CMK (cell line): ENCODE measurements at regions not wholly inside any gene's neighbourhood (a gene's known extent, or its start where the extent isn't known, plus 50 kb on each side); places are given as distances from the start of the nearest gene placed in this dataset.
A peak's percentile ranks its signal among the peaks of the same experiment; 100 is the strongest.
"Not testable (repeated sequence)": the region's sequence is repeated elsewhere in the genome, so short reads cannot be mapped to it uniquely, and the experiment has no call there.

Experiments used
- DNase-seq: peaks from one replicate; pipeline ENCODE4 v3.0.0-alpha.2; 2010; ENCODE audit warnings: low read depth

DNA sequence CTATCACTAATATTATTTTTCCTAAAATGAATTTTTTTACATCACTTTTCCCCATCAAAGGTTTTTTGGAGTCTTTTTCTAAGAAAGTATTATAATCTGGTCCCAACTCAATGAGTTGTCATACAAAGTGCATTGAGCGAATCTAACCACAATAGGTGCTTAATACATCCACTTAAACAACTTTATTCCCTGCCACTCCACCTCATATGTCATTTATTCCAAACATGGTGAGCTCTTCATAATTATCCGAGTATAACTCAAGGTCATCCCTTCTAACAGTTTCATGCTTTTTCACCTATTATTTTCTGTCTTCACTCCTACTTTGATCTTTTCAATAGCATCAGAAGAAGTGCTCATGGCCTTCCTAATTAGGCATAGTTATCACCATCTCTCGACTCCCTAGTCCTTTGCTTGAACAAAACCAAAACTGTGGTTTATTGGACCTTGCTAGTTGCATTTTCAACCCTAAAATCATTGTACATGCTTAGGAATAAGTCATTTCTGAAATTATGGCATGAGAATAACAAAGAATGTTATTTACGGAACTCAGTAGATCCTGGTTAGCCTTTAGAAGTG, 754.7 kb upstream of the CTNND2 start:
- DNase-seq, result no peak

DNA sequence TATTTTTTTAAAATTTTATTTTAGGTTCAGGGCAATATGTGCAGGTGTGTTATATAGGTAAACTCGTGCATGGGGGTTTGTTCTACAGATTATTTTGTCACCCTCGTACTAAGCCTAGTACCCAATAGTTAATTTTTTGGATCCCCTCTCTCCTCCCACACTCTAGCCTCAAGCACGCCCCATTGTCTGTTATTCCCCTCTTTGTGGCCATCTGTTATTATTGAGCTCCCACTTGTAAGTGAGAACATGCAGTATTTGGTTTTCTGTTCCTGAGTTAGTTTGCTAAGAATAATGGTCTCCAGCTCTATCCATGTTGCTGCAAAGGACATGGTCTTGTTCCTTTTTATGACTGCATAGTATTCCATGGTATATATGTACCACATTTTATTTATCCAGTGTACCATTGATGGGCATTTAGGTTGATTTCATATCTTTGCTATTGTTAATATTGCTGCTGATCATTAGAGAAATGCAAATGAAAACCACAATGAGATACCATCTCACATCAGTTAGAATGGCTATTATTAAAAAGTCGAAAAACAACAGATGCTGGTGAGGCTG, 753.7 kb upstream of the CTNND2 start:
- DNase-seq, result not testable (repeated sequence)

DNA sequence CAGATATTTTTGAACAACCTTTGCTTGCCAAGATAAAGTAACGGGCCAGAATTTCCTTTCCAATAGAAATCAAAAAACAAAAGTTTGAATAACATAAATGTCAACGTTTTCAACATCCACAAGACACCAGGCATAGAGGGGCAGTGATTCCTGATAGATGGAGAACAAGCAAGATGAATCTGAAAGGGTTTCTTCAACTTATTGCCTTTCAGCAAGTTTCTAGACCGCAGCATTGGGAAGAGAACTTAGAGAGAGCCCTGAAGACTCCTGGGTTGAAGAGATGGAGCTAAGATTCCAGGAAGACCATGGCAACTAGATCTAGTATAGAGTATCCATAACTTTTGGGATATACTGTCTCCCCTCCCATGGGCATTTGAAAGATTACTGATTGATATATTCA, 751.4 kb upstream of the CTNND2 start:
- no peak for DNase-seq

DNA sequence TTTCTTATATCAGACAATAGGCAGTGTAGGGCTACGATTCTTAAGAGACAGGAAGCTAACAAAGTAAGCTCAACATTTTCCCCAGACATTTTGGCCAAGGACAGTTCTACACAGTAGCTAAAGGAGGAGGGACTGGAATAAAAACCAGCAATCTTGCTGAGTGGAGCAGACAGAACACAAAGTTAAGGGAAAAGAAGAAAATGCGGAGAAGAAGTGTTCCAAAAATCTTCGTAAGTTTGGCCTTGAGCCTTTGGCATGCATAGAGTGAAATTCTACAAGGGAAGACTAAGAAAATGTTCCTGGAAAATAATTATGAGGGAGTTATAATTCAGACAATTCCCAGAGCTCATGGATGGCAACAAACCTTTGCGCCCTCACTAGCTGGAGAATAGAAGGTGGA, 748.0 kb upstream of the CTNND2 start:
- DNase-seq, result no peak

DNA sequence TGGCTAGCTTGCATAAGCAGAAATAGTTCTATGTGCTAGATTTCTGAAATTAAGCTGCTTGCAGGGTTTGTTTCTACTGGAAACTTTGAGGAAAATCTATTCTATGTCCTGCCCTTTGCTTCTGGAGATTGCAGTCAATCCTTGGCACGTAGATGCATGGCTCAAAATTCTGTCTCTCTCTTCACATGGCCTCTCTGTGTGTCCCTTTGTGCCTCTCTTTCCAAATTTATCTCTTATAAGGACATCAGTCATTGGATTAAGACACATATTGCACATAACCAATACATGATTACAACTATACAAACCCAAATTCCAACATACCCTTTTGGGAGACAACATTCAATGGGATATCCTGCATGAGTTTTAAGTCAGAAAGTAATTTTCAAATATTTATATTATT, 744.3 kb upstream of the CTNND2 start:
- DNase-seq, result no peak

DNA sequence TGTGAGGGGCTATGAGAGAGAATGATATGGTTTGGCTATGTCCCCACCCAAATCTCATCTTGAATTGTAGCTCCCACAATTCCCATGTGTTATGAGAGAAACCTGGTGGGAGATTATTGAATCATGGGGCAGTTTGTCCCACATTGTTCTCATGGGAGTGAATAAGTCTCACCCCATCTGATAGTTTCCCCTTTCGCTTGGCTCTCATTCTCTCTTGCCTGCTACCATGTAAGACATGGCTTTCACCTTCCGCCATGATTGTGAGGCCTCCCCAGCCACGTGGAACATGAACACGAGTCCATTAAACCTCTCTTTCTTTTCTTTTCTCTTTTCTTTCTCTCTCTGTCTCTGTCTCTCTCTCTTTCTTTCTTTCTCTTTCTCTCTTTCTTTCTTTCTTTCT, 743.4 kb upstream of the CTNND2 start:
- no peak for DNase-seq

DNA sequence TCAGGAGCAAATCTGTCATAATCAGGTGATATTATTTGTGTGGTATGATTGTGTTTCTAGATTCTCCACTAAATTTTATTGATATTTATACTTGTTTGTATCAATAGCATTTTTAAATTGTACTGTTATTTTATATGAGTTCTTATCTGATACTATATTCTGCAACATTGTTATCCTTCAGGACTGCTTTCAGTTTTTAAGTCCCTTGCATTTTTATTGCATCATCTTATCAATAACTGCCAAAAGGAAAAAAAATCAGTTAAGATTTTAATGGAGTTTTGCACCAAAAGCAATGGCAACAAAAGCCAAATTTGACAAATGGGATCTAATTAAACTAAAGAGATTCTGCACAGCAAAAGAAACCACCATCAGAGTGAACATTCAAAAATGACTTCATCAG, 741.3 kb upstream of the CTNND2 start:
- DNase-seq, result no peak

DNA sequence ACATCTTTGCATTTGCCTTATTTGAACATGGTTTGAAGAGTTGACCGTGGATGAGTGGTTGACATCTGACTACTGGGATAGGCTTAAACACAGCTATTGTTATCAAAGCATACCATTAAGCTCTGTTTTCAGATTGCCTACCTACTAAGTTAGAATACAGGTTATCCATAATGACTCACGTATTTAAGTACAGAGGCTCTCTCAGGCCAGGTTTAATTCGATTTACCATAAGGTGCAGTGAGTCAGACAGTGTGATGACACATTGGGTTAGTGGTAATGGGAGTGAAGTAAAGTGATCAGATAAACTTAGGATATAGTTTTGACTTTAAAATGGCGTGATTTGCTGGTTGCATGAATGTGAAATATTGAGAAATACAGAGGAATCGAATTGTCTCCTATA, 732.0 kb upstream of the CTNND2 start:
- no peak for DNase-seq

DNA sequence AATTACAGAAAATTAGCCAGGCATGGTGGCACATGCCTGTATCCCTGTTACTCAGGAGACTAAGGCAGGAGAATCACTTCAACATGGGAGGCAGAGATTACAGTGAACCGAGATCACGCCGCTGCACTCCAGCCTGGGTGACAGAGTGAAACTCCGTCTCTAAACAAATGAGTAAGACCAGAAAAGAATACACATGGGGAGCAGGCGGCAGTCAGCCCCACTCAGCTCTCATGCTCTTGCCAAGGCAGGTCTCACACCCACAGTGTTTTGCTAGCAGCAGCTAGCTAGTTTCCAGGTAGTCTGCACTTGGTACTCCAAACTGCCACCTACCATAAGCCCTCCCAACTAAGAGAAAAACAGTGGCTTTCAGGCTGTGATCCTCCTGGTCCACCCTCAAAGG, 722.3 kb upstream of the CTNND2 start:
- no peak for DNase-seq

DNA sequence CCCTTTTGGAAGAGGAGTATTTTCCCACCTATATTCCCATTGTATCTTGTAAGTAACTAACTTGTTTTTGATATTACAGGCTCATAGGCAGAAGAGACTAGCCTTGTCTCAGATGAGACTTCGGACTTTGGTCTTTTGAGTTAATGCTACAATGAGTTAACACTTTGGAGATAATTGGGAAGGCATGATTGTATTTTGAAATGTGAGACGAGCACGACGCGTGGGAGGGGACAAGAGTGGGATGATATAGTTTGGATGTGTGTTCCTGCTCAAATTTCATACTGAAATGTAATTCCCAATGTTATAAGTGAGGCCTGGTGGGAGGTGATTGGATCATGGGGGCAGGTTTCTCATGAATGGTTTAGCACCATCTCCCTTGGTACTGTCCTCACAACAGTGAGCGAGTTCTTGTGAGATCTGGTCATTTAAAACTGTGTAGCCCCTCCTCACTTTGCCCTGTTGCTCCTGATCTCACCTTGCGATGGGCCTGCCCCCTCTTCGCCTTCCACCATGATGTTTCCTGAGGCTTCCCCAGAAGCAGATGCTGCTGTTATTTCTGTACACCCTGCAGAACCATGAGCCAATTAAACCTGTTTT, 721.5 kb upstream of the CTNND2 start:
- no peak for DNase-seq

DNA sequence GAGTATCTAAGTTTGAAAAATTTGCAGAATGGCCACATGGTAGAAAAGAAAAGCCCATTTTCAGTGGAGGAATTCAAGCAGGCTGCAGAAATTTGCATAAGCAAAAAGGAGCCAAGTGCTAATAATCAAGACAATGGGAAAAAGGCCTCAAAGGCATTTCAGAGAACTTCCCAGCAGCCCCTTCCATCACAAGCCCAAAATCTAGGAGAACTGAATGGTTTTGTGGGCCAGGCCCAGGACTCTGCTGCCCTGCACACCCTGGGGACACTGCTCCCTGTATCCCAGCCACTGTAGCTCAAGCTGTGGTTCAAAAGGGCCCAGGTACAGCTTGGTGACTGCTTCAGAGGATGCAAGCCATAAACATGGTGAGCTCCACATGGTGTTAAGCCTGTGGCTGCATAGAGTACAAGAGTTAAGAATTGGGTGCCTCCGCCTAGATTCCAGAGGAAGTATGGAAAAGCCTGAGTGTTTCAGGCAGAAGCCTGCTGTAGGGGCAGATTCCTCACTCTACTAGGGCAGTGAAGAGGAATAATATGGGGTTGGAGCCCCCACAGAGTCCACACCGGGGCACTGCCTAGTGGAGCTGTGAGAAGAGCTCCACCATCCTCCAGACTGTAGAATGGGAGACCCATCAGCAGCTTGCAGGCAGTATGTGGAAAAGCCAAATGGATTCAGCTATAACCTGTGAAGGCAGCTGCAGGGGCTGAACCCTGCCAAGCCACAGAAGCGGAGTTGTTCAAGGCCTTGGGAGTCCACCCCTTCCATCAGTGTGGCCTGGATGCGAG, 720.7 kb upstream of the CTNND2 start:
- no peak for DNase-seq

DNA sequence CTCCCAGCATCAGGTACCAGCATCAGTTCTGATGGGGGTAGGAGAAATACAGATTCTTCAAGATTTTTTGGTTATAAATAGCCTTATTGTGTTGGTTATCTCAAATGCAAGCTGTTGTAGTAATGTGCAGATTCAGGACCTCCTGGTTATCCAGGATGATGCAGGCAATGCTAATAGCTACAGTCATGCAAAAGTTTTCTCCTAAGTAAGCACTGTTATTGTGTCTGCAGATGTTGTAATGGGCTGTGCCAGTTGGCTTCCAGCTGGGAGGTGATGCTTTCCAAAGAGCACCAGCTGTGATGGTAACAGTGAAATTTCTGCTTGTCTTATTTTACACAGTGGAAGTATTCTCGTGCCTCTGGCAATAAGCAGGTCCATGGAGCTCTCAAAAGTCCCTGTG, 719.2 kb upstream of the CTNND2 start:
- DNase-seq, result no peak

DNA sequence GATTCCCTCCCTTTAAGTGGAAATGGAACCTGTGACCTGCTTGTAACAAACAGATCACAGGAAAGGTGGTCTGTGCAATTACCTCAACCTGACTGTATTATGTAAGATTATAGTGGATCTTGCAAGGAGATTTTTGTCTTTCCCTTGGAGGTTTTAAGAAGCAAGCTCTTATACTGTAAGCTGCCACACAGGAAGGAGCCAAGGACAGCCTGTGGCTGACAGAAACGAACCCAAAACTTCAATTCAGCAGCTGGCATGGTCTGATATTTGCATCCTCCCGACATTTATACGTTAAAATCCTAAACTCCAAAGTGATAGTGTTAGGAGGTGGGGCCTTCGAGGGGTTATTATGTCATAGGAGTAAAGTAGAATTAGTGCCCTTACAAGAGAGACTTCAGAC, 711.8 kb upstream of the CTNND2 start:
- DNase-seq, result peak; percentile 46

DNA sequence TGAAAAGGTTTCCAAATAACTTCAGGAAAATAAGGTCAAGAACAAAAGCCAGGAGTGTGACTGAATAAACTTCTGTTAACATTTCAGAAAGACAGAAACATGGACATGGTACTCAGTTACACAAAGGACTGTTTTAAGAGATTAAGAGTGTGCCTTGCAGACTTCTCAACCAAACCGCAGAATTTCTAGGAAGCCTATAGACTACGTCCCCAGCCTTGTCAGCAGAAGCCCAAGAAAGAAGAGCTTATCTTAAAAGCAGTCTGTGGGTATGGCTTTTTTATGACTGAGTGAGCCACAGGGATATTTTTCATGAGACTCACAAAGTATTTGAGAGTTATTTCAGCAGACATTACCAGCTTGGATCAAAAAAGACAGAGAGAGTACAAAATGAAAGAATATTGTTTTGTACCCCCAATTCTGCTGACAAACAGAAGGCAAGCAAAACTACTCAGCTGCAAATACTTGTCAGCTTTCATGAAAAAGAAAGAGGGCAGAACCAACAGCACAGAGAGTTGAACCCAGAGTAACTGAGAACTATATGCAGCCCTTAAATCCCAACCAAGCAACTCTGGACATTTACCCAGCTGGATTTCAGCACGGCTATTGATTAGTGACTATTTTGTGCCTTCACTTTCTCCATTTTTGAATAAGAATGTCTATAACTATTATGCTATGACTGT, 711.0 kb upstream of the CTNND2 start:
- peak; percentile 95 for DNase-seq

DNA sequence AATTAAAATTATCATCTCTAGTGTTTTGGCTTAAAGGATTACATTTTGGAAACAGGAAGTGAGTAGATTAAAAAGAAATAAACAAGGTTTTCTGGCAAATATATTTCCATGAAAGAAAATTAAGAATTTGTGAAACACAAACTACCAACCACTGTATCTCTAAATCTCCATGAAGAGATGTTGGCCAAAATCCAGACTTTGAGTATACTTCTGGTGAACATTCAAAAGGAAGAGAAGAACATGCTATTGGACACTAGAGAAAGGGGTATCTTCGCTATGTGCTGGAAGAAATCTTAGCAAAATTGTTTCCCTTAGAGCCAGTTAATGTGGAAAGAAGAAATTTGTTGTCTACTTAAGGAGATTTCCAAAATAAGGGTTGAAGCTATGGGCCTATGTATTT, 710.4 kb upstream of the CTNND2 start:
- DNase-seq, result peak; percentile 45

DNA sequence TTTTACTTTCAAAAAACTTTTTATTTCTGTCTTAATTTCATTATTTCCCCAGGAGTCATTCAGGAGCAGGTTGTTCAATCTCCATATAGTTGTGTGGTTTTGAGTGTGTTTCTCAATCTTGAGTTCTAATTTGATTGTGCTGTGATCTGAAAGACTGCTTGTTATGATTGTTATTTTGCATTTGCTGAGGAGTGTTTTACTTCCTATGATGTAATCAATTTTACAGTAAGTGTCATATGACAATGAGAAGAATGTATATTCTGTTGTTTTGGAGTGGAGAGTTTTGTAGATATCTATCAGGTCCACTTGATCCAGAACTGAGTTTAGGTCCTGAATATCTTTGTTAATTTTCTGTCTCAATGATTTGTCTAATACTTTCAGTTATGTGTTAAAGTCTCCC, 706.9 kb upstream of the CTNND2 start:
- DNase-seq, result no peak

DNA sequence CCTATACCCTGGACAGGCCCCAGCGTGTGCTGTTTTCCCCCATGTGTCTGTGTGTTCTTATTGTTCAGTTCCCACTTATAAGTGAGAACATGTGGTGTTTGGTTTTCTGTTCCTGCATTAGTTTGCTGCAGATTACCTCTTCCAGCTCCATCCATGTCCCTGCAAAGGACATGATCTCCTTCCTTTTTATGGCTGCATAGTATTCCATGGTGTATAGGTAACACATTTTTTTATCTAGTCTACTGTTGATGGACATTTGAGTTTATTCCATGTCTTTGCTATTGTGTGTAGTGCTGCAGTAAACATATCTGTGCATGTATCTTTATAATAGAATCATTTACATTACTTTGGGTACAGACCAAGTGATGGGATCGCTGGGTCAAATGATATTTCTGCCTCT, 703.6 kb upstream of the CTNND2 start:
- not testable (repeated sequence) for DNase-seq

DNA sequence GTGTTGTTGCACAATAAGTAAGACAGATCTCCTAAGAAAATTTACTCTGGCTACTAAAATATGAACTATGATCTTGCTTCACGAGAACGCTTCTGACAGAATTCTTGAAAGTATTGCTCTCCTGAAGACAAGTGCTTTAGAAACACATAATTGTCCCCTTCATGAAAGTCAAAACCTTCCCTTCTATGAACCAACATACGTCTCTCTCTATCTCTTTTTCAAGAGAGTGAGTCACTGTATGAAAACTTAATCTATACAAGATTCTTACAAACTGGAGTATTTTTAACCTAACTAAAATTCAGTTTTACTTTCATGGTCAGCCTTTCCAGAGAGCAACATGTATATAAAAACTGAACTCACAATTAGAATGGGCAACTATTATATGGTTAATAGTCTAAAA, 688.0 kb upstream of the CTNND2 start:
- DNase-seq, result no peak

DNA sequence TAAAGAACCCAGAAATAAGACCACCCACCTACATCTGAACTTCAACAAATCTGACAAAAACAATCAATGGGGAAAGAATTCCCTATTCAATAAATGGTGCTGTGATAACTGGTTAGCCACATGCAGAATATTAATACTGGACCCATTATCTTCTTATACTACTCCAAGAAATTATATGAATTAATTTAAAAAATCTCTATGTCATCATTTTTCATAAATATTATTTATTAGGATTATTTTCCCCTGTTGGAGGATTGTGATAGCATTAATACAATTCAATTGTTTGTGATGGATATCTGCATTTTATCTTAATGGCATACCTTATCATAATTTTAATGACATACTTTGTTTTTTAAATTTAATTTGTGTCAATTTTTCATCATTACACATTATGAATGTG, 682.2 kb upstream of the CTNND2 start:
- no peak for DNase-seq

DNA sequence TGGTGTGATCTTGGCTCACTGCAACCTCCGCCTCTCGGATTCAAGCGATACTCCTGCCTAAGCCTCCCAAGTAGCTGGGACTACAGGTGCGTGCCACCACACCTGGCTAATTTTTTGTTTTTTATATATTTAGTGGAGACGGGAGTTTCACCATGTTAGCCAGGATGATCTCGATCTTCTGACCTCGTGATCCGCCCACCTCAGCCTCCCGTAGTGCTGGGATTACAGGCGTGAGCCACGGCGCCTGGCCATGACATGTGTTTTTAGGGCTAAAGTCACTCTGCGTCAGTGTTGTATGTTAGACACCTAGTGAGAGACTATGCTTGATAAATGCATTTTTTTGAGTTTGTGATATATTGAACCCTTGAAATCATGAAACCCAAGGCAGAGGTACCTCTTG, 674.6 kb upstream of the CTNND2 start:
- not testable (repeated sequence) for DNase-seq

DNA sequence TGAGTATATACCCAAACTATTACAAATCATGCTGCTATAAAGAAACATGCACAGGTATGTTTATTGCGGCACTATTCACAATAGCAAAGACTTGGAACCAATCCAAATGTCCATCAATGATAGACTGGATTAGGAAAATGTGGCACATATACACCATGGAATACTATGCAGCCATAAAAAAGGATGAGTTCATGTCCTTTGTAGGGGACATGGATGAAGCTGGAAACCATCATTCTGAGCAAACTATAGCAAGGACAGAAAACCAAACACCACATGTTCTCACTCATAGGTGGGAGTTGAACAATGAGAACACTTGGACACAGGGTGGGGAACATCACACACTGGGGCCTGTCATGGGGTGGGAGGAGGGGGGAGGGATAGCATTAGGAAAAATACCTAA, 672.7 kb upstream of the CTNND2 start:
- not testable (repeated sequence) for DNase-seq

DNA sequence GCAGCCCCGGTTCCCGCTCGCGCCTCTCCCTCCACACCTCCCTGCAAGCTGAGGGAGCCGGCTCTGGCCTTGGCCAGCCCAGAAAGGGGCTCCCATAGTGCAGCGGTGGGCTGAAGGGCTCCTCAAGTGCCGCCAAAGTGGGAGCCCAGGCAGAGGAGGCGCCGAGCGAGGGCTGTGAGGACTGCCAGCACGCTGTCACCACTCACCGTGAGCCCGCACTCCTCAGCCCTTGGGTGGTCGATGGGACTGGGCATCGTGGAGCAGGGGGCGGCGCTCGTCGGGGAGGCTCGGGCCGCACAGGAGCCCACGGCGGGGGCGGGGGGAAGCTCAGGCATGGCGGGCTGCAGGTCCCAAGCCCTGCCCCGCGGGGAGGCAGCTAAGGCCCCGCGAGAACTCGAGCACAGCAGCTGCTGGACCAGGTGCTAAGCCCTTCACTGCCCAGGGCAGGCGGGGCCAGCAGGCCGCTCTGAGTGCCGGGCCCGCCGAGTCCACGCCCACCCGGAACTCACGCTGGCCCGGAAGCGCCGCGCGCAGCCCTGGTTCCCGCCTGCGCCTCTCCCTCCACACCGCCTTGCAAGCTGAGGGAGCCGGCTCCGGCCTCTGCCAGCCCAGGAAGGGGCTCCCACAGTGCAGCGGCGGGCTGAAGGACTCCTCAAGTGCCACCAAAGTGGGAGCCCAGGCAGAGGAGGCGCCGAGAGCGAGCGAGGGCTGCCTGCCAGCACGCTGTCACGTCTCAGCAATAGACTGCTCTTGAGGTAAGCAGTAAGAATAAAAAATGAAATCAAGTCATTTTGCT, 670.2 kb upstream of the CTNND2 start:
- DNase-seq, result not testable (repeated sequence)
